KMS-11 (cell line): ENCODE measurements at regions not wholly inside any gene's neighbourhood (a gene's known extent, or its start where the extent isn't known, plus 50 kb on each side); places are given as distances from the start of the nearest gene placed in this dataset.

Experiments used
- H2AFZ ChIP-seq: fragments of 200-600 bp; sonication (generic); 2 replicates; pipeline ENCODE4 v1.6.1; 2016; ENCODE audit warnings: antibody characterized with exemption, mixed run types, low read depth
- H3K27ac ChIP-seq: fragments of 200-600 bp; sonication (generic); 2 replicates; pipeline ENCODE4 v1.6.1; 2016; ENCODE audit warnings: mild to moderate bottlenecking, mixed run types
- H3K27me3 ChIP-seq: fragments of 200-600 bp; sonication (generic); 2 replicates; pipeline ENCODE4 v1.6.1; 2017; ENCODE audit warnings: mild to moderate bottlenecking, low read depth, mixed run types, moderate library complexity; ENCODE audit not compliant: insufficient read depth
- H3K36me3 ChIP-seq: fragments of 200-600 bp; sonication (generic); 2 replicates; pipeline ENCODE4 v1.6.1; 2017; ENCODE audit warnings: mild to moderate bottlenecking, mixed run types; ENCODE audit not compliant: insufficient read depth
- H3K4me1 ChIP-seq: fragments of 200-600 bp; sonication (generic); 2 replicates; pipeline ENCODE4 v1.6.1; 2016; ENCODE audit warnings: mild to moderate bottlenecking, low read depth, mixed run types; ENCODE audit not compliant: poor library complexity, severe bottlenecking
- H3K4me2 ChIP-seq: fragments of 200-600 bp; sonication (generic); 2 replicates; pipeline ENCODE4 v1.7.0; 2016; ENCODE audit warnings: mild to moderate bottlenecking, mixed run types
- H3K4me3 ChIP-seq: fragments of 200-600 bp; sonication (generic); IDR thresholded peaks from 2 replicates; pipeline ENCODE4 v1.6.1; 2017; ENCODE audit warnings: low read depth, low read length, mixed read lengths; ENCODE audit not compliant: insufficient read depth
- H3K79me2 ChIP-seq: fragments of 200-600 bp; sonication (generic); 2 replicates; pipeline ENCODE4 v1.6.1; 2016; ENCODE audit warnings: low read depth, mixed run types; ENCODE audit not compliant: insufficient read depth
- H3K9ac ChIP-seq: fragments of 200-600 bp; sonication (generic); 2 replicates; pipeline ENCODE4 v1.6.1; 2016; ENCODE audit warnings: mild to moderate bottlenecking, mixed run types
- H4K20me1 ChIP-seq: fragments of 200-600 bp; sonication (generic); 2 replicates; pipeline ENCODE4 v1.6.1; 2016; ENCODE audit warnings: mild to moderate bottlenecking, mixed run types; ENCODE audit not compliant: insufficient read depth
- TF ChIP-seq, protein P1 (sequence below): fragments of 200-600 bp; sonication (generic); conservative IDR thresholded peaks from 2 replicates; pipeline ENCODE4 v1.6.1; 2017; ENCODE audit warnings: low read depth, mild to moderate bottlenecking, antibody characterized with exemption, low read length, moderate library complexity, mixed read lengths

DNA sequence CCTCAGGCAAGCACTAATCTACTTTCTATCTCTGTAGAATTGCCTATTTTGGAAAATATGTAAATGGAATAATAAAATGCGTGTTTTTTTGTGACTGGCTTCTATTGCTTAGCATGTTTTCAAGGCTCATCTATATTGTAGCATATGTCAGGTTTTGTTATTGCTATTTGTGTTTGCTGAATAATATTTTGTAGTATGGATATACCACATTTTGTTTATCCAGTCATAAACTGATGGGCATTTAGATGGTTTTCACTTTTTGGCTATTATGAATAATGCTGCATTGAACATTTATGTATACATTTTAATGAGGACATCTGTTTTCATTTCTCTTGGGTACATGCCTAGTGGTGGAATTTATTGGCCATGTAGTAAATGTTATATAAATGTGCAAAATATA is 183.3 kb upstream of the ZP4 start:
- Histone ChIP-seq H4K20me1 (no peaks in the 10 kb centered on the region), H3K9ac (no peak overlapping the region), H3K36me3 (no peaks in the 10 kb centered on the region), H2AFZ (no peak overlapping the region), H3K27me3 (no peaks in the 10 kb centered on the region), H3K4me2 (no peak overlapping the region), H3K79me2 (no peaks in the 10 kb centered on the region), H3K4me1 (no peaks in the 10 kb centered on the region), H3K4me3 (no peak overlapping the region), H3K27ac (no peak overlapping the region)
- TF ChIP-seq, protein P1, sequence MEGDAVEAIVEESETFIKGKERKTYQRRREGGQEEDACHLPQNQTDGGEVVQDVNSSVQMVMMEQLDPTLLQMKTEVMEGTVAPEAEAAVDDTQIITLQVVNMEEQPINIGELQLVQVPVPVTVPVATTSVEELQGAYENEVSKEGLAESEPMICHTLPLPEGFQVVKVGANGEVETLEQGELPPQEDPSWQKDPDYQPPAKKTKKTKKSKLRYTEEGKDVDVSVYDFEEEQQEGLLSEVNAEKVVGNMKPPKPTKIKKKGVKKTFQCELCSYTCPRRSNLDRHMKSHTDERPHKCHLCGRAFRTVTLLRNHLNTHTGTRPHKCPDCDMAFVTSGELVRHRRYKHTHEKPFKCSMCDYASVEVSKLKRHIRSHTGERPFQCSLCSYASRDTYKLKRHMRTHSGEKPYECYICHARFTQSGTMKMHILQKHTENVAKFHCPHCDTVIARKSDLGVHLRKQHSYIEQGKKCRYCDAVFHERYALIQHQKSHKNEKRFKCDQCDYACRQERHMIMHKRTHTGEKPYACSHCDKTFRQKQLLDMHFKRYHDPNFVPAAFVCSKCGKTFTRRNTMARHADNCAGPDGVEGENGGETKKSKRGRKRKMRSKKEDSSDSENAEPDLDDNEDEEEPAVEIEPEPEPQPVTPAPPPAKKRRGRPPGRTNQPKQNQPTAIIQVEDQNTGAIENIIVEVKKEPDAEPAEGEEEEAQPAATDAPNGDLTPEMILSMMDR, result no peak

DNA sequence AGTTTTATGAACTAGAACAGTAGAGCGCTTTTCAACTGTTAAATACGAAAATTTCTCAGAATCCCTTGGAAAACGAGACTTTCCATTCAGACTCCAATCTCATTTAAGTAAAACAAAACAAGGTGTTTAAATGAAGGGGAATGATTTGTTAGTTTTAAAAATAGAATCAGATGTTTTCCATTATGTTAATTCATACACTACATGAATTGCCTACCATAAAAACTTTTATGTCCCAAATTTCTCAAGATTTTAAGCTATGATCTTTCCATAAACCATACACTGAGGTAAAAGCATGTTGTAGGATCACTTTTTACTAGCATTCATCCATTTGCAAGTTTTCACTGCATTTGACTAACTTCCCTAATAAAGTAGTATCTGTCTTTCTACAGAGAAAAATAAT is 180.3 kb upstream of the ZP4 start:
- H3K27ac ChIP-seq, result no peak overlapping the region
- H3K4me2 ChIP-seq, result no peak overlapping the region
- no peak overlapping the region for H3K9ac ChIP-seq
- no peaks in the 10 kb centered on the region for H3K79me2 ChIP-seq
- TF ChIP-seq, protein P1, result no peak
- no peaks in the 10 kb centered on the region for H3K4me1 ChIP-seq
- H3K27me3 ChIP-seq, result no peaks in the 10 kb centered on the region
- H2AFZ ChIP-seq, result no peak overlapping the region
- H3K4me3 ChIP-seq, result no peak overlapping the region
- no peaks in the 10 kb centered on the region for H4K20me1 ChIP-seq
- H3K36me3 ChIP-seq, result no peaks in the 10 kb centered on the region

DNA sequence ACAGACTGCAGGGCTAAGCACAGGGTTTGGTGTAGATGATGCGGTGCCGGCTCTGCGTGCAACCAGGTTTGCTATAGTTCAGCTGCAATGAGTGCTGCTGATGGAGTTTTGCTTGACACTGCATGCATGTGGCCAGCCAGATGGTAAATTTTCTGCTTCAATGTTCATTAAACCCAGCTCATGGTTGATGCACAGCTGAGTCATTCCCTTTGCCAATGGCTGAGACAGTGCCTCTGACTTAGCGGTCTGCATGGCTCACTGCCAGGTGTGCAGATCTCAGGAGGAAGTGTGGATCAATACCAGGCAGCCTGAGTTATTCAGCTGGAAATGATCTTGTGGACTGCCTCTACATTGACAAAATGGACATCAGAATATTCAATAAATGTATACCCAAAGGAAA is 172.7 kb upstream of the ZP4 start:
- no peaks in the 10 kb centered on the region for H3K36me3 ChIP-seq
- H3K79me2 ChIP-seq, result no peaks in the 10 kb centered on the region
- H3K4me2 ChIP-seq, result no peak overlapping the region
- no peak overlapping the region for H3K27ac ChIP-seq
- no peak overlapping the region for H3K9ac ChIP-seq
- no peak overlapping the region for H3K4me3 ChIP-seq
- H3K4me1 ChIP-seq, result peaks cover 50% of the 10 kb centered on the region
- no peaks in the 10 kb centered on the region for H3K27me3 ChIP-seq
- no peak overlapping the region for H2AFZ ChIP-seq
- no peaks in the 10 kb centered on the region for H4K20me1 ChIP-seq
- TF ChIP-seq, protein P1, result no peak

DNA sequence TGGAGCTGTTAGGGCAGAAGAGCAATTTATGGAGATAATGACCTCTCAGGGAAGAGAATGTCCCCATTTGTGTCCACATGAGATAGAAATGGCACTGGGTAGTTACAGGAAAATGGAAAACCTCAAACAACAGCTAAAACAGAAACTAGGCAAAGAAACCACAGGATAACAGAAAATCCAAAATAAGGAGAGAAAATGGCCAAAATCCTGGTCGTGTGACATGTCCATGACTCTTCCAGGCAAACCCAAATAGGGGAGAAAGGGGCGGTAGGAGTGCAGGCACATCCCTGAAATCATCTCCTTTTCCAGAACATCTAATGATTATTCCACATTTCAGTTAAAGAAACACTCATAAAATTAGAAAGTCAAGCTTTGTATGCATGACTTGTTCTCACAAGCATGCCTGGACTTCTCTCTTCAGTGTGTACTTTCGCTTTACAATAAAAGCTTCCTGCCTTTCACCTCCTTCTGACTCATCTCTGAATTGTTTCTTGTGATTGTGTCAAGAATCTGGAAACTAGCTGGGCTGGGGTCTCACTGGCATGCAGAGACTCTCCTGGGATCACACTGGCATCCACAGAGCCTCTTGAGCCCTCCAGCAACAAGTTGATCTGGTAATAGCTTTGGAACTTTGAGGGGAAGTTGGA is 171.4 kb upstream of the ZP4 start:
- H2AFZ ChIP-seq, result no peak overlapping the region
- H3K27ac ChIP-seq, result no peak overlapping the region
- H3K79me2 ChIP-seq, result no peaks in the 10 kb centered on the region
- TF ChIP-seq, protein P1, result no peak
- H3K4me3 ChIP-seq, result no peak overlapping the region
- H3K4me1 ChIP-seq, result peaks cover 50% of the 10 kb centered on the region
- no peaks in the 10 kb centered on the region for H3K36me3 ChIP-seq
- no peaks in the 10 kb centered on the region for H4K20me1 ChIP-seq
- no peak overlapping the region for H3K9ac ChIP-seq
- no peaks in the 10 kb centered on the region for H3K27me3 ChIP-seq
- H3K4me2 ChIP-seq, result no peak overlapping the region
